ENCODE measurements at regions not wholly inside any gene's neighbourhood (a gene's known extent, or its start where the extent isn't known, plus 50 kb on each side); places are given as distances from the start of the nearest gene placed in this dataset.

- Histone ChIP-seq H2BK5ac (ENCODE audit: low read length) (no peak overlapping the region), H3K4me1 (ENCODE audit: control insufficient read depth, low read depth, low read length) (no peaks in the 10 kb centered on the region), H2AK5ac (ENCODE audit: low read length) (no peak overlapping the region), H2BK15ac (replicated peaks; ENCODE audit: low read depth) (no peak overlapping the region), H3K27me3 (ENCODE audit: insufficient read depth, low read length, poor library complexity) (no peaks in the 10 kb centered on the region), H3K4me2 (ENCODE audit: low read length) (no peak overlapping the region), H3K36me3 (ENCODE audit: control insufficient read depth, insufficient read depth, low read length) (no peaks in the 10 kb centered on the region), H3K79me1 (ENCODE audit: low read length) (no peaks in the 10 kb centered on the region), H3K23ac (ENCODE audit: low read length) (no peak overlapping the region), H3K4me3 (ENCODE audit: low read length) (no peak overlapping the region), H2BK120ac (ENCODE audit: low read depth, low read length) (no peak overlapping the region), H3K9ac (ENCODE audit: low read length) (no peak overlapping the region), H3K18ac (ENCODE audit: low read length) (no peak overlapping the region), H3K56ac (ENCODE audit: low read length) (no peak overlapping the region), H4K5ac (ENCODE audit: low read length) (no peak overlapping the region), H3K79me2 (ENCODE audit: control insufficient read depth, insufficient read depth, low read length) (no peaks in the 10 kb centered on the region), H4K8ac (ENCODE audit: low read depth, low read length) (no peak overlapping the region), H3K27ac (ENCODE audit: low read depth, low read length) (no peak overlapping the region), H3K4ac (ENCODE audit: low read depth, low read length) (no peak overlapping the region)
- DNase-seq: no peak
- no CpG with 5 or more reads among the region's 8 CpGs for WGBS (ENCODE audit: extremely low coverage, insufficient coverage, low lambda C conversion rate)
Observed at GRCh38 chr2:236776695-236777251, 207.1 kb downstream of the ACKR3 start.

- Histone ChIP-seq H3K36me3 (ENCODE audit: control insufficient read depth, insufficient read depth, low read length) (no peaks in the 10 kb centered on the region), H2BK120ac (ENCODE audit: low read depth, low read length) (no peak overlapping the region), H3K4ac (ENCODE audit: low read depth, low read length) (no peak overlapping the region), H3K27ac (ENCODE audit: low read depth, low read length) (no peak overlapping the region), H4K8ac (ENCODE audit: low read depth, low read length) (no peak overlapping the region), H3K79me2 (ENCODE audit: control insufficient read depth, insufficient read depth, low read length) (no peaks in the 10 kb centered on the region), H3K79me1 (ENCODE audit: low read length) (no peaks in the 10 kb centered on the region), H3K4me2 (ENCODE audit: low read length) (no peak overlapping the region), H2BK15ac (replicated peaks; ENCODE audit: low read depth) (no peak overlapping the region), H3K9ac (ENCODE audit: low read length) (no peak overlapping the region), H2BK5ac (ENCODE audit: low read length) (no peak overlapping the region), H4K5ac (ENCODE audit: low read length) (no peak overlapping the region), H3K56ac (ENCODE audit: low read length) (no peak overlapping the region), H3K4me3 (ENCODE audit: low read length) (no peak overlapping the region), H2AK5ac (ENCODE audit: low read length) (no peak overlapping the region), H3K4me1 (ENCODE audit: control insufficient read depth, low read depth, low read length) (no peaks in the 10 kb centered on the region), H3K18ac (ENCODE audit: low read length) (no peak overlapping the region), H3K23ac (ENCODE audit: low read length) (no peak overlapping the region), H3K27me3 (ENCODE audit: insufficient read depth, low read length, poor library complexity) (no peaks in the 10 kb centered on the region)
- no peak for DNase-seq
- no CpG with 5 or more reads among the region's 8 CpGs for WGBS (ENCODE audit: extremely low coverage, insufficient coverage, low lambda C conversion rate)
Observed at GRCh38 chr2:236777408-236777807, 207.8 kb downstream of the ACKR3 start.

DNA sequence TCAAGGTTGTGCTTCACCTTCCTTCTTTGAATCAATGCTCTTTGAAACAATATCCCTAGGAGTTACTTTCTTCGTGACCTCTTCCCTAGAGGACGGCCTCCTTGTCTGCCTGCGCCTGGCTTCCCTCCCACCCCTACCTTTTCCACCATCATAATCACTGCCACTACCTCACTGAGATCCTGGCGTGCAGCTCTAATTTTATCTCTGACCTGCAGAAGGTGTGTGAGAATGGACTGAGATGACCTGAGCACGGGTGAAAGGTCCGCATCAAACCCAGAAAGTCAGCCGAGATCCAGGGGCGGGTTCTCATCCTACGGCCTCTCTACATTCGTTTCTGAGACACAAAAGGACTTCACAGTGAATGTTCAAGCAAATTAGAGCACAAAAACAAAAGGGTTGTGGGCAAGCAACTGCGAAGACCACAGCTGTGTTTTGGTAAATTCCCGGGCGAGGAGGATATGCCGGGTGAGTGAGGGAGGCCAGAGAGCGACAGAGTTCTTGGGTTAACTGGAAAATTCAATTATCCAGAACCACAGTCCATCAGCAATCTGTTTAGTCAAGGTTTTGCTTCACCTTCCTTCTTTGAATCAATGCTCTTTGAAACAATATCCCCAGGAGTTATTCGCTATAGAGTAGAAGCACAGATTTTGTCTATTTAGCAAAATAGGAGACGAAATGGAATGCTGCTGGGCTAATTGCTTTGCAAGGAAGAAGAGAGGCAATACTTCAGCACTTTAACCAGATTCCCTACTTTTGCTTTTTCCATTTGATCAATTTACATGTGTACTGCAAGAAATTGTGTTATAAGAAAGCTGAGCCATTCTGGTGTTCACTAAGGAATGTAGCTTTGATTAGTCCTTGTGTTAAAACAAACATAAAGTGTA, 212.6 kb downstream of the ACKR3 start:
- no peak overlapping the region for H2BK15ac ChIP-seq (replicated peaks; ENCODE audit: low read depth)
- H3K27ac ChIP-seq (ENCODE audit: low read depth, low read length): no peak overlapping the region
- H3K79me1 ChIP-seq (ENCODE audit: low read length): no peaks in the 10 kb centered on the region

GRCh38 chr2:236782938-236783337, 213.3 kb downstream of the ACKR3 start:
- no peak overlapping the region for H2BK15ac ChIP-seq (replicated peaks; ENCODE audit: low read depth)
- no peak overlapping the region for H3K27ac ChIP-seq (ENCODE audit: low read depth, low read length)
- H3K79me2 ChIP-seq (ENCODE audit: control insufficient read depth, insufficient read depth, low read length): no peaks in the 10 kb centered on the region
- H3K23ac ChIP-seq (ENCODE audit: low read length): no peak overlapping the region
- DNase-seq: peak; percentile 35
- H2BK120ac ChIP-seq (ENCODE audit: low read depth, low read length): no peak overlapping the region
- no peak overlapping the region for H3K9ac ChIP-seq (ENCODE audit: low read length)
- H2AK5ac ChIP-seq (ENCODE audit: low read length): no peak overlapping the region
- H3K4ac ChIP-seq (ENCODE audit: low read depth, low read length): no peak overlapping the region
- H3K4me2 ChIP-seq (ENCODE audit: low read length): no peak overlapping the region
- no peaks in the 10 kb centered on the region for H3K36me3 ChIP-seq (ENCODE audit: control insufficient read depth, insufficient read depth, low read length)
- H3K4me3 ChIP-seq (ENCODE audit: low read length): no peak overlapping the region
- WGBS (ENCODE audit: extremely low coverage, insufficient coverage, low lambda C conversion rate): no CpG with 5 or more reads among the region's 5 CpGs
- no peaks in the 10 kb centered on the region for H3K4me1 ChIP-seq (ENCODE audit: control insufficient read depth, low read depth, low read length)
- no peaks in the 10 kb centered on the region for H3K79me1 ChIP-seq (ENCODE audit: low read length)
- no peaks in the 10 kb centered on the region for H3K27me3 ChIP-seq (ENCODE audit: insufficient read depth, low read length, poor library complexity)
- H3K18ac ChIP-seq (ENCODE audit: low read length): no peak overlapping the region
- no peak overlapping the region for H3K56ac ChIP-seq (ENCODE audit: low read length)
- H4K8ac ChIP-seq (ENCODE audit: low read depth, low read length): no peak overlapping the region
- H4K5ac ChIP-seq (ENCODE audit: low read length): no peak overlapping the region
- H2BK5ac ChIP-seq (ENCODE audit: low read length): no peak overlapping the region

More for the DNA sequence above, 212.6 kb downstream of the ACKR3 start:
- Histone ChIP-seq H2BK120ac (ENCODE audit: low read depth, low read length) (no peak overlapping the region), H3K18ac (ENCODE audit: low read length) (no peak overlapping the region), H3K9ac (ENCODE audit: low read length) (no peak overlapping the region), H3K56ac (ENCODE audit: low read length) (no peak overlapping the region), H4K8ac (ENCODE audit: low read depth, low read length) (no peak overlapping the region), H2AK5ac (ENCODE audit: low read length) (no peak overlapping the region), H3K4me2 (ENCODE audit: low read length) (no peak overlapping the region), H3K27me3 (ENCODE audit: insufficient read depth, low read length, poor library complexity) (no peaks in the 10 kb centered on the region), H3K4me3 (ENCODE audit: low read length) (no peak overlapping the region), H3K23ac (ENCODE audit: low read length) (no peak overlapping the region), H3K36me3 (ENCODE audit: control insufficient read depth, insufficient read depth, low read length) (no peaks in the 10 kb centered on the region), H3K79me2 (ENCODE audit: control insufficient read depth, insufficient read depth, low read length) (no peaks in the 10 kb centered on the region), H4K5ac (ENCODE audit: low read length) (no peak overlapping the region), H2BK5ac (ENCODE audit: low read length) (no peak overlapping the region), H3K4me1 (ENCODE audit: control insufficient read depth, low read depth, low read length) (no peaks in the 10 kb centered on the region), H3K4ac (ENCODE audit: low read depth, low read length) (no peak overlapping the region)
- no CpG with 5 or more reads among the region's 17 CpGs for WGBS (ENCODE audit: extremely low coverage, insufficient coverage, low lambda C conversion rate)
- no peak for DNase-seq

GRCh38 chr2:236783417-236784020, 213.9 kb downstream of the ACKR3 start:
- no peak overlapping the region for H2BK120ac ChIP-seq (ENCODE audit: low read depth, low read length)
- H3K4me2 ChIP-seq (ENCODE audit: low read length): no peak overlapping the region
- no CpG with 5 or more reads among the region's 6 CpGs for WGBS (ENCODE audit: extremely low coverage, insufficient coverage, low lambda C conversion rate)
- no peak overlapping the region for H3K18ac ChIP-seq (ENCODE audit: low read length)
- H3K56ac ChIP-seq (ENCODE audit: low read length): no peak overlapping the region
- no peak overlapping the region for H2BK15ac ChIP-seq (replicated peaks; ENCODE audit: low read depth)
- H3K79me2 ChIP-seq (ENCODE audit: control insufficient read depth, insufficient read depth, low read length): no peaks in the 10 kb centered on the region
- no peak overlapping the region for H3K9ac ChIP-seq (ENCODE audit: low read length)
- H4K8ac ChIP-seq (ENCODE audit: low read depth, low read length): no peak overlapping the region
- no peaks in the 10 kb centered on the region for H3K79me1 ChIP-seq (ENCODE audit: low read length)
- no peak overlapping the region for H2BK5ac ChIP-seq (ENCODE audit: low read length)
- no peak overlapping the region for H3K4ac ChIP-seq (ENCODE audit: low read depth, low read length)
- no peaks in the 10 kb centered on the region for H3K27me3 ChIP-seq (ENCODE audit: insufficient read depth, low read length, poor library complexity)
- H3K36me3 ChIP-seq (ENCODE audit: control insufficient read depth, insufficient read depth, low read length): no peaks in the 10 kb centered on the region
- no peak for DNase-seq
- no peak overlapping the region for H3K27ac ChIP-seq (ENCODE audit: low read depth, low read length)
- no peak overlapping the region for H4K5ac ChIP-seq (ENCODE audit: low read length)
- no peaks in the 10 kb centered on the region for H3K4me1 ChIP-seq (ENCODE audit: control insufficient read depth, low read depth, low read length)
- H2AK5ac ChIP-seq (ENCODE audit: low read length): no peak overlapping the region
- no peak overlapping the region for H3K23ac ChIP-seq (ENCODE audit: low read length)
- no peak overlapping the region for H3K4me3 ChIP-seq (ENCODE audit: low read length)

Measured in mesendoderm (in vitro differentiated cells).